Osteoblast (primary cell): ENCODE measurements at regions not wholly inside any gene's neighbourhood (a gene's known extent, or its start where the extent isn't known, plus 50 kb on each side); places are given as distances from the start of the nearest gene placed in this dataset.

Experiments
- DNase-seq: peaks from one replicate; pipeline ENCODE4 v3.0.0; 2011; ENCODE audit warnings: low spot score, mixed read lengths; ENCODE audit not compliant: insufficient read length; ENCODE audit errors: missing footprints
- H2AFZ ChIP-seq: 2 replicates; pipeline ENCODE4 v1.6.0; 2011; ENCODE audit warnings: mild to moderate bottlenecking, low read length
- H3K27ac ChIP-seq: 2 replicates; pipeline ENCODE4 v1.5.1; 2011; ENCODE audit warnings: mild to moderate bottlenecking, low read depth, low read length, moderate library complexity
- H3K27me3 ChIP-seq: 2 replicates; pipeline ENCODE4 v1.6.0; 2012; ENCODE audit warnings: mild to moderate bottlenecking, control low read depth, inconsistent platforms, low read length, moderate library complexity; ENCODE audit not compliant: insufficient read depth
- H3K36me3 ChIP-seq: 2 replicates; pipeline ENCODE4 v1.5.1; 2011; ENCODE audit warnings: mild to moderate bottlenecking, low read length, control low read depth, moderate library complexity; ENCODE audit not compliant: insufficient read depth
- H3K4me1 ChIP-seq: 2 replicates; pipeline ENCODE4 v1.5.1; 2011; ENCODE audit warnings: mild to moderate bottlenecking, low read length, control low read depth, moderate library complexity; ENCODE audit not compliant: insufficient read depth
- H3K4me2 ChIP-seq: 2 replicates; pipeline ENCODE4 v1.6.0; 2011; ENCODE audit warnings: mild to moderate bottlenecking, low read length; ENCODE audit not compliant: insufficient read depth
- H3K4me3 ChIP-seq: fragments of 200-600 bp; sonication (generic); 3 replicates; pipeline ENCODE4 v1.5.1; 2012; ENCODE audit warnings: mild to moderate bottlenecking, low read length, inconsistent platforms; ENCODE audit not compliant: insufficient read depth
- H3K79me2 ChIP-seq: 2 replicates; pipeline ENCODE4 v1.6.0; 2012; ENCODE audit warnings: mild to moderate bottlenecking, low read length, control low read depth, inconsistent platforms; ENCODE audit not compliant: insufficient read depth
- H3K9me3 ChIP-seq: 2 replicates; pipeline ENCODE4 v1.5.1; 2011; ENCODE audit warnings: low read depth, low read length, control low read depth
- H4K20me1 ChIP-seq: 2 replicates; pipeline ENCODE4 v1.6.0; 2012; ENCODE audit warnings: mild to moderate bottlenecking, low read length, control low read depth; ENCODE audit not compliant: insufficient read depth
- CTCF ChIP-seq: IDR thresholded peaks from 2 replicates; pipeline ENCODE4 v1.5.1; 2011; ENCODE audit warnings: mild to moderate bottlenecking, low read depth, low read length, moderate library complexity; ENCODE audit errors: extremely low read depth

DNA sequence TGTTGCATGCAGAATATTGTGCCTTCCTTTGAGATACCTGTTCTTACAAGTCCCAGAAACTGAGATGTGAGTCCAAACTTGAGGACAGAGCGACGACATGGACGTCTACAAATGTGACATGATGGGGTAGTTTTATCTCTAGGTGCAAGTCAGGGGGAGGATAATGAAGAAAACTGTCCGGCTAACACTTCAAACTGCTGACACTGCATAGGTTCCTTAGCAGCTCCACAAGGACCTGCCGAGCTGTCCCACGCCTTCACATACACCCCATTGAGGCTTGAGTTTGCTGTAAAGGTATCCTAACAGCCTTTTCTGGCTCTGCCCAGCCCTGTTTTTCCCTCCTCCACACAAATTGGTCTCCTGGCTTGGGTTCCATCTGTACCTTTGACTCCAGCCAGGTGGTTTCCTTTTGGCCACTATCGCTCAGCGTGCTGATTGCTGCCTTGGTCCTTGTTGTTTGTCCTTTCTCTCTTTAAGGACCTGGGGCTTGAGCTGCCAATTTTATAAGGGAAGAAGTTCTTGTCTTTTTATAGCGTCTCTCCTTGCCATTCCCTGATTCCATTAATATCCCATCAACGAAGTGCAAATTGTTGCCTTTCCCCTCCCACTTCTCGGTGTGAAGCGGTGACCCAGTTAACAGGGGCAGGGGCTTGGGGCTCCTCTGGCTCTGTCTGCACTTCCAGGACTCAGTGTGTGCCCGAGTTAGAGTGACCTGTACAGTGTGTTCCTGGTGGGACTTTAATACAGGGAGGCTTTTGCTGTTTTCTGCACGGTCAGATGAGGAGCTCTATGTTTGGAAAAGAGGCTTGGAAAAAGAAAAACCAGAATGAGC, 100.3 kb downstream of the PCSK1 start:
- Histone ChIP-seq H2AFZ (no peak overlapping the region), H3K36me3 (no peaks in the 10 kb centered on the region), H3K4me3 (no peak overlapping the region), H3K4me1 (peaks cover 46% of the 10 kb centered on the region), H3K4me2 (no peak overlapping the region), H3K27ac (no peak overlapping the region), H3K27me3 (no peaks in the 10 kb centered on the region), H3K79me2 (no peaks in the 10 kb centered on the region), H3K9me3 (no peaks in the 10 kb centered on the region), H4K20me1 (no peaks in the 10 kb centered on the region)
- DNase-seq = no peak
- TF ChIP-seq CTCF = no peak

- no peaks in the 10 kb centered on the region for H3K79me2 ChIP-seq
- no peaks in the 10 kb centered on the region for H4K20me1 ChIP-seq
- no peaks in the 10 kb centered on the region for H3K27me3 ChIP-seq
- no peak overlapping the region for H2AFZ ChIP-seq
- H3K4me1 ChIP-seq = peaks cover 38% of the 10 kb centered on the region
- no peaks in the 10 kb centered on the region for H3K36me3 ChIP-seq
- TF ChIP-seq CTCF = no peak
- H3K9me3 ChIP-seq = no peaks in the 10 kb centered on the region
- no peak overlapping the region for H3K4me3 ChIP-seq
- H3K4me2 ChIP-seq = no peak overlapping the region
- no peak for DNase-seq
- no peak overlapping the region for H3K27ac ChIP-seq
Measured at GRCh38 chr5:96331681-96332361, 101.2 kb downstream of the PCSK1 start.

DNA sequence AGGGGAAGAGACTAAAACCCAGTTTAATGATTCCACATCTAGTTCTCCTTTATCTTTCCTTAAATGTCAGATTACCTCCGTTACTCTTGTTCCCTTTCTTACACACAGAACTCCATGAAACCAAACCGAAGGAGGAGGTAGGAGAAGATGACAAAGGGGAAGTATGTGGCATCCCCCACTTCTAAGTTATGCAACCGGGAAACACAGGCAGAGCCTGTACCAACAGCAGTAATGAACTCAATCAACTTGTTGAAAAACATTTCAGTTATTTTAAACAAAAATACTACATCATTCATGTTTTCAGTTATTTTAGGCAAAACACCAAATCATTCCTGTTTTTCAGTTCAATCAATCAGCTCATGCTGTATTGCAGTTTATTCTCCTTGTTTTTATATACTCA, 101.8 kb downstream of the PCSK1 start:
- TF ChIP-seq CTCF = no peak
- Histone ChIP-seq H3K9me3 (no peaks in the 10 kb centered on the region), H4K20me1 (no peaks in the 10 kb centered on the region), H3K27ac (no peak overlapping the region), H3K4me2 (no peak overlapping the region), H3K27me3 (no peaks in the 10 kb centered on the region), H3K4me3 (no peak overlapping the region), H3K36me3 (no peaks in the 10 kb centered on the region), H3K4me1 (peaks cover 32% of the 10 kb centered on the region), H3K79me2 (no peaks in the 10 kb centered on the region), H2AFZ (peak overlapping the region; percentile 32)
- no peak for DNase-seq

- H3K27me3 ChIP-seq = no peaks in the 10 kb centered on the region
- no peak overlapping the region for H3K4me2 ChIP-seq
- H3K36me3 ChIP-seq = no peaks in the 10 kb centered on the region
- no peak overlapping the region for H2AFZ ChIP-seq
- no peak overlapping the region for H3K4me3 ChIP-seq
- peaks cover 26% of the 10 kb centered on the region for H3K4me1 ChIP-seq
- DNase-seq = no peak
- no peaks in the 10 kb centered on the region for H3K79me2 ChIP-seq
- no peaks in the 10 kb centered on the region for H4K20me1 ChIP-seq
- H3K27ac ChIP-seq = no peak overlapping the region
- no peak for TF ChIP-seq CTCF
- H3K9me3 ChIP-seq = no peaks in the 10 kb centered on the region
Measured at GRCh38 chr5:96330530-96331140, 102.4 kb downstream of the PCSK1 start.
